CD14-positive monocyte (primary cell): ENCODE measurements at regions not wholly inside any gene's neighbourhood (a gene's known extent, or its start where the extent isn't known, plus 50 kb on each side); places are given as distances from the start of the nearest gene placed in this dataset.
"Not testable (repeated sequence)": the region's sequence is repeated elsewhere in the genome, so short reads cannot be mapped to it uniquely, and the experiment has no call there.

Experiments used
- DNase-seq, 3 donors: peaks; one replicate each; pipeline ENCODE4 v3.0.0-alpha.2; 2011 to 2022
- H2AFZ ChIP-seq: 2 replicates; pipeline ENCODE4 v1.6.0; 2012; ENCODE audit warnings: mild to moderate bottlenecking, low read depth, low read length, inconsistent platforms; ENCODE audit not compliant: insufficient read depth, poor library complexity, severe bottlenecking
- H3K27ac ChIP-seq, 2 donors: 1 replicate in 1 of 2; 2 replicates in 1 of 2; pipeline ENCODE4 v1.5.1; 2012 to 2013; ENCODE audit warnings: low read length in 2 of 2, control low read depth in 1 of 2, inconsistent platforms in 1 of 2, low read depth in 1 of 2, mild to moderate bottlenecking in 1 of 2
- H3K27me3 ChIP-seq, 2 donors: one replicate each; pipeline versions ENCODE4 v1.6.0 to v1.6.1; 2011 to 2013; ENCODE audit warnings: low read length in 2 of 2; ENCODE audit not compliant: control insufficient read depth in 2 of 2, insufficient read depth in 2 of 2
- H3K36me3 ChIP-seq, 2 donors: replicated peaks in 1 of 2; 1 replicate in 1 of 2; 2 replicates in 1 of 2; pipeline versions ENCODE4 v1.5.1 to v1.6.1; 2012 to 2013; ENCODE audit warnings: low read length in 2 of 2, control low read depth in 1 of 2, inconsistent platforms in 1 of 2, mild to moderate bottlenecking in 1 of 2; ENCODE audit not compliant: insufficient read depth in 2 of 2, control insufficient read depth in 1 of 2
- H3K4me1 ChIP-seq, 2 donors: 1 replicate in 1 of 2; 2 replicates in 1 of 2; pipeline versions ENCODE4 v1.5.1 to v1.6.1; 2012 to 2013; ENCODE audit warnings: low read length in 2 of 2, control low read depth in 1 of 2, inconsistent platforms in 1 of 2, mild to moderate bottlenecking in 1 of 2, moderate library complexity in 1 of 2; ENCODE audit not compliant: insufficient read depth in 2 of 2, control insufficient read depth in 1 of 2
- H3K4me2 ChIP-seq: replicated peaks from 2 replicates; pipeline ENCODE3; 2012; ENCODE audit warnings: low read length, moderate library complexity, mild to moderate bottlenecking; ENCODE audit not compliant: poor library complexity, severe bottlenecking; ENCODE audit errors: extremely low read depth
- H3K4me3 ChIP-seq, 3 experiments: fragments of 200-600 bp in 1 of 3; sonication (generic) in 1 of 3; replicated peaks in 1 of 3; 1 replicate in 2 of 3; 2 replicates in 1 of 3; pipeline ENCODE4 v1.5.1; 2011 to 2013; ENCODE audit warnings: low read length in 3 of 3, mild to moderate bottlenecking in 3 of 3, control low read depth in 2 of 3, low read depth in 2 of 3, inconsistent platforms in 1 of 3, moderate library complexity in 1 of 3
- H3K79me2 ChIP-seq: 2 replicates; pipeline ENCODE4 v1.6.0; 2012; ENCODE audit warnings: mild to moderate bottlenecking, control low read depth, inconsistent platforms, low read length, moderate library complexity; ENCODE audit not compliant: insufficient read depth
- H3K9ac ChIP-seq: 2 replicates; pipeline ENCODE4 v1.6.0; 2017; ENCODE audit warnings: low read length, mild to moderate bottlenecking; ENCODE audit not compliant: insufficient read depth, poor library complexity, severe bottlenecking
- H3K9me3 ChIP-seq, 2 donors: replicated peaks in 1 of 2; 1 replicate in 1 of 2; 2 replicates in 1 of 2; pipeline versions ENCODE4 v1.5.1 to v1.6.1; 2012 to 2013; ENCODE audit warnings: low read length in 2 of 2, control low read depth in 1 of 2; ENCODE audit not compliant: control insufficient read depth in 1 of 2, insufficient read depth in 1 of 2
- H4K20me1 ChIP-seq: 2 replicates; pipeline ENCODE4 v1.6.0; 2012; ENCODE audit warnings: mild to moderate bottlenecking, low read length, control low read depth, moderate library complexity; ENCODE audit not compliant: insufficient read depth
- H3K27ac Mint-ChIP-seq, 7 donors: one replicate each; pipeline ENCODE4 v1.8.0; 2020; ENCODE audit warnings: mild to moderate bottlenecking in 7 of 7, mixed read lengths in 7 of 7, moderate library complexity in 6 of 7, inconsistent platforms in 2 of 7
- H3K27me3 Mint-ChIP-seq, 3 donors: one replicate each; pipeline ENCODE4 v1.8.0; 2021 to 2022; ENCODE audit warnings: low read depth in 3 of 3, mild to moderate bottlenecking in 3 of 3, mixed read lengths in 3 of 3, moderate library complexity in 3 of 3, inconsistent platforms in 1 of 3
- H3K36me3 Mint-ChIP-seq, 2 donors: one replicate each; pipeline ENCODE4 v1.8.0; 2020; ENCODE audit warnings: mixed read lengths in 2 of 2, inconsistent platforms in 1 of 2, mild to moderate bottlenecking in 1 of 2
- H3K4me1 Mint-ChIP-seq: one replicate; pipeline ENCODE4 v1.8.0; 2020; ENCODE audit warnings: mild to moderate bottlenecking, mixed read lengths
- H3K4me3 Mint-ChIP-seq, 2 donors: one replicate each; pipeline ENCODE4 v1.8.0; 2020; ENCODE audit warnings: mild to moderate bottlenecking in 2 of 2, mixed read lengths in 2 of 2, moderate library complexity in 1 of 2
- H3K9me3 Mint-ChIP-seq, 7 donors: one replicate each; pipeline ENCODE4 v1.8.0; 2020 to 2022; ENCODE audit warnings: mixed read lengths in 7 of 7, mild to moderate bottlenecking in 6 of 7, moderate library complexity in 6 of 7, inconsistent platforms in 2 of 7
- WGBS: methylation state at CpG from one replicate; pipeline ENCODE4 v1.1.5; 2013; ENCODE audit warnings: missing lambda C conversion rate; ENCODE audit not compliant: insufficient coverage; 5-methylcytosine and 5-hydroxymethylcytosine counted together
- intact Hi-C, 2 donors: fragments of 100-400 bp; cut with micrococcal nuclease; formaldehyde crosslinking; loops; one replicate each; pipeline versions ENCODE4 v1.15.0 to v1.15.1; 2023
- TF ChIP-seq, protein P1 (sequence below): fragments of 200-600 bp; IDR thresholded peaks from one replicate; pipeline ENCODE4 v1.8.0; 2022; ENCODE audit warnings: antibody characterized with exemption, mild to moderate bottlenecking

DNA sequence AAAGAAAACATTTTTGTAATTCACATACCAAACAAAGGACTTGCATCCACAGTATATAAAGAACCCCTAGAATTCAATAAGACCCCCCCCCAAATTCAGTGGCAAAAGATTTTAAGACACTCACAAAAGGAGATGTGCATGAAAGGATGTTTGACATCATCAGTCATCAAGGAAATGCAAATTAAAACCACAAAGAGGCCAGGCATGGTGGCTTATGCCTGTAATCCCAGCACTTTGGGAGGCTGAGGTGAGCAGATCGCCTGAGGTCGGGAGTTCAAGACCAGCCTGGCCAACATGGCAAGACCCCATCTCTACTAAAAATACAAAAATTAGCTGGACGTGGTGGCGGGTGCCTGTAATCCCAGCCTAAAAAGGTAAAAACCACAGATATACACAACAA, 61.3 kb downstream of the AIPL1 start:
- H3K9me3 ChIP-seq, H3K4me1 Mint-ChIP-seq, H3K4me1 ChIP-seq, H3K36me3 Mint-ChIP-seq, H4K20me1 ChIP-seq, DNase-seq, H3K4me2 ChIP-seq, intact Hi-C loops, H3K79me2 ChIP-seq, H2AFZ ChIP-seq, H3K27ac Mint-ChIP-seq, H3K27me3 ChIP-seq, H3K9ac ChIP-seq, H3K36me3 ChIP-seq, H3K4me3 ChIP-seq, H3K27ac ChIP-seq: not testable (repeated sequence)
- Mint-ChIP-seq H3K9me3 (peaks cover 2 to 13% (median 7%) of the 10 kb centered on the region in 7 donors), H3K27me3 (peaks cover 12 to 27% (median 25%) of the 10 kb centered on the region in 3 donors), H3K4me3 (peak overlapping the region in 1 of 2 donors; percentile 32)
- WGBS = no CpG with 5 or more reads among the region's 4 CpGs

DNA sequence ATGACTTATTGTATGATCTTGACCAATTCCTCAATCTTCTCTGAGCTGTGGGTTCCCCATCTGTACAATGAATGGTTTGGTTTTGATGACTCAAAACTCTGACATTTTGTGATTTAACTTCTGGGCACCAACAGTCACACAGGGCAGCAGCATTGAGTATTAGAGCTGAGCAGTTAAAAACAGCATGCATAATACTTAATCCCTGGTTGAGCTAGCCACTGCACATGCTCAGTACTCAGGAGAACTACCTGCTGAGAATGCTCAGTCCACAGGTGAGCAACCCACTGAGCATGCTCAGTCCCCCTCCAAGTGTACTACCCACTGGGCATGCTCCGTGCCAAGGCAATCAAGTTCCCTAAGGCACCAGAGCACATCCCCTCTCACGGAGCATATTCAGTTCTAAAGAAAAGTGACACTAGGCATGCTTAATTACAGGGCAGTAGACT, 68.7 kb downstream of the AIPL1 start:
- intact Hi-C loops = no loop called here
- Mint-ChIP-seq H3K36me3 (no peaks in the 10 kb centered on the region), H3K27me3 (peaks cover 14 to 22% (median 17%) of the 10 kb centered on the region in 3 donors), H3K4me3 (no peak overlapping the region), H3K4me1 (no peaks in the 10 kb centered on the region), H3K27ac (no peak overlapping the region), H3K9me3 (no peaks in the 10 kb centered on the region)
- TF ChIP-seq, protein P1, sequence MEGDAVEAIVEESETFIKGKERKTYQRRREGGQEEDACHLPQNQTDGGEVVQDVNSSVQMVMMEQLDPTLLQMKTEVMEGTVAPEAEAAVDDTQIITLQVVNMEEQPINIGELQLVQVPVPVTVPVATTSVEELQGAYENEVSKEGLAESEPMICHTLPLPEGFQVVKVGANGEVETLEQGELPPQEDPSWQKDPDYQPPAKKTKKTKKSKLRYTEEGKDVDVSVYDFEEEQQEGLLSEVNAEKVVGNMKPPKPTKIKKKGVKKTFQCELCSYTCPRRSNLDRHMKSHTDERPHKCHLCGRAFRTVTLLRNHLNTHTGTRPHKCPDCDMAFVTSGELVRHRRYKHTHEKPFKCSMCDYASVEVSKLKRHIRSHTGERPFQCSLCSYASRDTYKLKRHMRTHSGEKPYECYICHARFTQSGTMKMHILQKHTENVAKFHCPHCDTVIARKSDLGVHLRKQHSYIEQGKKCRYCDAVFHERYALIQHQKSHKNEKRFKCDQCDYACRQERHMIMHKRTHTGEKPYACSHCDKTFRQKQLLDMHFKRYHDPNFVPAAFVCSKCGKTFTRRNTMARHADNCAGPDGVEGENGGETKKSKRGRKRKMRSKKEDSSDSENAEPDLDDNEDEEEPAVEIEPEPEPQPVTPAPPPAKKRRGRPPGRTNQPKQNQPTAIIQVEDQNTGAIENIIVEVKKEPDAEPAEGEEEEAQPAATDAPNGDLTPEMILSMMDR = no peak
- Histone ChIP-seq H3K4me3 (no peak overlapping the region), H3K9me3 (no peaks in the 10 kb centered on the region), H3K4me1 (no peaks in the 10 kb centered on the region), H2AFZ (no peak overlapping the region), H3K27me3 (peaks cover 7 to 11% of the 10 kb centered on the region in 2 donors), H3K27ac (no peak overlapping the region), H3K9ac (no peak overlapping the region), H4K20me1 (no peaks in the 10 kb centered on the region), H3K36me3 (no peaks in the 10 kb centered on the region), H3K4me2 (no peak overlapping the region), H3K79me2 (no peaks in the 10 kb centered on the region)
- 100% methylated on average over 1 of the region's 2 CpGs for WGBS
- no peak for DNase-seq
